HEK293 (cell line): ENCODE measurements at regions not wholly inside any gene's neighbourhood (a gene's known extent, or its start where the extent isn't known, plus 50 kb on each side); places are given as distances from the start of the nearest gene placed in this dataset.
"Not testable (repeated sequence)": the region's sequence is repeated elsewhere in the genome, so short reads cannot be mapped to it uniquely, and the experiment has no call there.

Source experiments
- CTCF ChIA-PET: fragments of 350-600 bp; formaldehyde crosslinking; extraction: SDS; loops from one replicate; lab custom pipeline; 2021; ENCODE audit warnings: antibody characterized with exemption; lab: Yijun Ruan, JAX
- POLR2A ChIA-PET: fragments of 300-600 bp; formaldehyde crosslinking; extraction: SDS; loops from one replicate; lab custom pipeline; 2020; ENCODE audit warnings: antibody characterized with exemption, inconsistent platforms; lab: Yijun Ruan, JAX
- H3K27ac ChIP-seq: fragments of 200-500 bp; sonication (Bioruptor generic); 2 replicates; pipeline ENCODE4 v1.5.1; 2014; ENCODE audit warnings: low read depth, low read length, control low read depth, inconsistent platforms; ENCODE audit errors: extremely low read depth
- H3K36me3 ChIP-seq, 2 experiments: fragments of 200-500 bp in 1 of 2; sonication (Bioruptor generic) in 1 of 2; 1 replicate in 1 of 2; 2 replicates in 1 of 2; pipeline ENCODE4 v1.5.1; 2014 to 2017; ENCODE audit warnings: inconsistent platforms in 2 of 2, low read length in 2 of 2; ENCODE audit not compliant: control insufficient read depth in 2 of 2, insufficient read depth in 1 of 2
- H3K4me1 ChIP-seq: fragments of 200-500 bp; sonication (Bioruptor generic); 2 replicates; pipeline ENCODE4 v1.5.1; 2014; ENCODE audit warnings: mild to moderate bottlenecking, low read length, inconsistent platforms; ENCODE audit not compliant: control insufficient read depth, insufficient read depth
- H3K4me3 ChIP-seq: 2 replicates; pipeline ENCODE4 v1.5.1; 2011; ENCODE audit warnings: low read depth, mild to moderate bottlenecking, control low read depth, low read length, moderate library complexity
- H3K9me3 ChIP-seq: fragments of 200-500 bp; sonication (Bioruptor generic); 2 replicates; pipeline ENCODE4 v1.5.1; 2014; ENCODE audit warnings: low read depth, low read length, inconsistent platforms; ENCODE audit not compliant: control insufficient read depth, insufficient read depth
- OVOL3 ChIP-seq: fragments of 450-650 bp; formaldehyde crosslinking; IDR thresholded peaks from 2 replicates; pipeline ENCODE4 v1.5.1; 2016; ENCODE audit warnings: missing biosample characterization, missing genetic modification characterization
- TRIM28 ChIP-seq: IDR thresholded peaks from 2 replicates; pipeline ENCODE4 v1.6.1; 2011; ENCODE audit warnings: low read length, control low read depth, borderline replicate concordance
- ZBTB48 ChIP-seq: fragments of 450-650 bp; formaldehyde crosslinking; IDR thresholded peaks from 2 replicates; pipeline ENCODE4 v1.5.1; 2016; ENCODE audit warnings: missing biosample characterization, missing genetic modification characterization
- ZBTB7A ChIP-seq: fragments of 450-650 bp; formaldehyde crosslinking; IDR thresholded peaks from 2 replicates; pipeline ENCODE4 v1.5.1; 2016; ENCODE audit warnings: low read depth, missing biosample characterization, missing genetic modification characterization
- ZNF138 ChIP-seq: fragments of 450-650 bp; formaldehyde crosslinking; IDR thresholded peaks from 2 replicates; pipeline ENCODE4 v1.5.1; 2016; ENCODE audit warnings: missing biosample characterization, missing genetic modification characterization, borderline replicate concordance
- ZNF169 ChIP-seq: fragments of 450-650 bp; formaldehyde crosslinking; IDR thresholded peaks from 2 replicates; pipeline ENCODE4 v1.5.1; 2016; ENCODE audit warnings: missing biosample characterization, missing genetic modification characterization
- ZNF184 ChIP-seq: fragments of 450-650 bp; IDR thresholded peaks from 2 replicates; pipeline ENCODE4 v1.5.1; 2018; ENCODE audit warnings: missing biosample characterization, mild to moderate bottlenecking, missing genetic modification characterization
- ZNF223 ChIP-seq: fragments of 450-650 bp; formaldehyde crosslinking; IDR thresholded peaks from 2 replicates; pipeline ENCODE4 v1.5.1; 2016; ENCODE audit warnings: missing biosample characterization, missing genetic modification characterization
- ZNF433 ChIP-seq: fragments of 450-650 bp; formaldehyde crosslinking; IDR thresholded peaks from 2 replicates; pipeline ENCODE4 v1.5.1; 2016; ENCODE audit warnings: missing biosample characterization, missing genetic modification characterization, low read depth
- ZNF529 ChIP-seq: fragments of 450-650 bp; formaldehyde crosslinking; IDR thresholded peaks from 2 replicates; pipeline ENCODE4 v1.5.1; 2017; ENCODE audit warnings: missing genetic modification characterization, missing biosample characterization; ENCODE audit not compliant: insufficient replicate concordance
- ZNF561 ChIP-seq: fragments of 450-650 bp; IDR thresholded peaks from 2 replicates; pipeline ENCODE4 v1.5.1; 2018; ENCODE audit warnings: missing biosample characterization, missing genetic modification characterization, borderline replicate concordance
- ZNF585B ChIP-seq: fragments of 450-650 bp; formaldehyde crosslinking; IDR thresholded peaks from 2 replicates; pipeline ENCODE4 v1.5.1; 2016; ENCODE audit warnings: missing biosample characterization, missing genetic modification characterization
- ZNF596 ChIP-seq: fragments of 450-650 bp; IDR thresholded peaks from 2 replicates; pipeline ENCODE4 v1.5.0; 2018; ENCODE audit warnings: missing biosample characterization, mild to moderate bottlenecking, missing genetic modification characterization, moderate library complexity
- ZNF658 ChIP-seq: fragments of 450-650 bp; formaldehyde crosslinking; IDR thresholded peaks from 2 replicates; pipeline ENCODE4; 2016; ENCODE audit warnings: missing biosample characterization, missing genetic modification characterization
- ZNF776 ChIP-seq: fragments of 450-650 bp; formaldehyde crosslinking; IDR thresholded peaks from 2 replicates; pipeline ENCODE4 v1.5.0; 2017; ENCODE audit warnings: missing biosample characterization, missing genetic modification characterization, borderline replicate concordance
- ZSCAN30 ChIP-seq: fragments of 450-650 bp; IDR thresholded peaks from 2 replicates; pipeline ENCODE4 v1.5.1; 2018; ENCODE audit warnings: missing biosample characterization, mild to moderate bottlenecking, missing genetic modification characterization, moderate library complexity
- TF ChIP-seq, protein P1 (sequence below): fragments of 450-650 bp; formaldehyde crosslinking; conservative IDR thresholded peaks from 2 replicates; pipeline ENCODE4 v1.5.1; 2016; ENCODE audit warnings: low read depth, missing biosample characterization, missing genetic modification characterization
- TF ChIP-seq, protein P2 (sequence below): fragments of 450-650 bp; formaldehyde crosslinking; IDR thresholded peaks from 2 replicates; pipeline ENCODE4 v1.5.1; 2016; ENCODE audit warnings: missing biosample characterization, missing genetic modification characterization, borderline replicate concordance
- TF ChIP-seq, protein P3 (sequence below): fragments of 450-650 bp; formaldehyde crosslinking; IDR thresholded peaks from 2 replicates; pipeline ENCODE4 v1.5.1; 2016; ENCODE audit warnings: missing biosample characterization, missing genetic modification characterization
- TF ChIP-seq, protein P4 (sequence below): fragments of 450-650 bp; formaldehyde crosslinking; IDR thresholded peaks from 2 replicates; pipeline ENCODE4 v1.5.1; 2016; ENCODE audit warnings: missing biosample characterization, missing genetic modification characterization

DNA sequence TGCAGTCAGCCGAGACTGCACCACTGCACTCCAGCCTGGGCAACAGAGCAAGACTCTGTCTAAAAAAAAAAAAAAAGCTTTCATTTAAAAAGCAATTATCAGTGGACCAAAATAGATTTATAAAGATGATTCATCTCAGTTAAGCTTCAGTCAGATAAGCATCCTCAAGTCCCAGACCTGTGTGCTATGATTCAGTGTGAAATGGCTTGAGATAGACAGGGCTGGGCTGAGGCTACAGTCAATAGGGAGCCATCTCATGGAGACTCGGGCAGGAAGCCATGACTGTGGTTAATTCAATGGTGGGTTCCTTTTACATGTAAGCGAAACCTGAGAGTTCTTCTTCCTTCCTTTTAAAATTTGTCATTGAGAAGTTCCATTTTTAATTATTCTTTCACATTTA, 276.0 kb downstream of the TFAP2A start (continued):
- TF ChIP-seq OVOL3 (tag by site-specific recombination), result no peak
- no peak for TF ChIP-seq ZNF223 (tag by site-specific recombination)
- TF ChIP-seq ZNF561 (tag by site-specific recombination), result no peak

DNA sequence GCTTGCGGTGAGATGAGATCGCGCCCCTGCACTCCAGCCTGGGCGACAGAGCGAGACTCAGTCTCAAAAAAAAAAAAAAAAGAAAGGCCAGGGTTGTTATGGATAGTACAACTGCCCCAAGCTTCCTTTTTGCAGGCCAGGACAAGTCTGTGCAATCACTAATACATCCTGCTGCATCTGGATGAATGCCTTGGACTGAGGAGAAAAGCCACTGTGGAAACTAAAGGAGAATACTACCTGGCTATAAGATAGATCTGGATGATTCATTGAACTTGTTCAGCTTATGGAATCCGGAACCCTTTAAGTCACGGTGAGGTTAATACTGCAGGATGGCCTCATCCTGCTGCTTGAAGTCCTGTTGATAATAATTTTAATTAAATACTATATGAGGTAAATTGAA, 278.2 kb downstream of the TFAP2A start:
- ChIA-PET CTCF (no interaction called here), POLR2A (no interaction called here)
- Histone ChIP-seq H3K27ac (no peak overlapping the region), H3K9me3 (no peaks in the 10 kb centered on the region; the same call in 1 of the 2 replicates), H3K4me1 (peaks cover 15% of the 10 kb centered on the region), H3K4me3 (no peak overlapping the region), H3K36me3 (no peaks in the 10 kb centered on the region)
- no peak for TF ChIP-seq ZBTB48 (tag by site-specific recombination)
- no peak for TF ChIP-seq ZNF433 (tag by site-specific recombination)
- TF ChIP-seq, protein P1, sequence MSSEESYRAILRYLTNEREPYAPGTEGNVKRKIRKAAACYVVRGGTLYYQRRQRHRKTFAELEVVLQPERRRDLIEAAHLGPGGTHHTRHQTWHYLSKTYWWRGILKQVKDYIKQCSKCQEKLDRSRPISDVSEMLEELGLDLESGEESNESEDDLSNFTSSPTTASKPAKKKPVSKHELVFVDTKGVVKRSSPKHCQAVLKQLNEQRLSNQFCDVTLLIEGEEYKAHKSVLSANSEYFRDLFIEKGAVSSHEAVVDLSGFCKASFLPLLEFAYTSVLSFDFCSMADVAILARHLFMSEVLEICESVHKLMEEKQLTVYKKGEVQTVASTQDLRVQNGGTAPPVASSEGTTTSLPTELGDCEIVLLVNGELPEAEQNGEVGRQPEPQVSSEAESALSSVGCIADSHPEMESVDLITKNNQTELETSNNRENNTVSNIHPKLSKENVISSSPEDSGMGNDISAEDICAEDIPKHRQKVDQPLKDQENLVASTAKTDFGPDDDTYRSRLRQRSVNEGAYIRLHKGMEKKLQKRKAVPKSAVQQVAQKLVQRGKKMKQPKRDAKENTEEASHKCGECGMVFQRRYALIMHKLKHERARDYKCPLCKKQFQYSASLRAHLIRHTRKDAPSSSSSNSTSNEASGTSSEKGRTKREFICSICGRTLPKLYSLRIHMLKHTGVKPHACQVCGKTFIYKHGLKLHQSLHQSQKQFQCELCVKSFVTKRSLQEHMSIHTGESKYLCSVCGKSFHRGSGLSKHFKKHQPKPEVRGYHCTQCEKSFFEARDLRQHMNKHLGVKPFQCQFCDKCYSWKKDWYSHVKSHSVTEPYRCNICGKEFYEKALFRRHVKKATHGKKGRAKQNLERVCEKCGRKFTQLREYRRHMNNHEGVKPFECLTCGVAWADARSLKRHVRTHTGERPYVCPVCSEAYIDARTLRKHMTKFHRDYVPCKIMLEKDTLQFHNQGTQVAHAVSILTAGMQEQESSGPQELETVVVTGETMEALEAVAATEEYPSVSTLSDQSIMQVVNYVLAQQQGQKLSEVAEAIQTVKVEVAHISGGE (tag by site-specific recombination), result no peak
- TF ChIP-seq ZNF585B, result no peak

DNA sequence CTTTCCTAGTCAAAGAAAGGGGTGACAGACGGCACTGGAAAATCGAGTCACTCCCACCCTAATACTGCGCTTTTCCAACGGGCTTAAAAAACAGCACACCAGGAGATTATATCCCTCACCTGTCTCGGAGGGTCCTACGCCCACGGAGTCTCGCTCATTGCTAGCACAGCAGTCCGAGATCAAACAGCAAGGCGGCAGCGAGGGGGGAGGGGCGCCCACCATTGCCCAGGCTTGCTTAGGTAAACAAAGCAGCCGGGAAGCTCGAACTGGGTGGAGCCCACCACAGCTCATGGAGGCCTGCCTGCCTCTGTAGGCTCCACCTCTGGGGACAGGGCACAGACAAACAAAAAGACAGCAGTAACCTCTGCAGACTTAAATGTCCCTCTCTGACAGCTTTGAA, 280.7 kb downstream of the TFAP2A start:
- H3K4me1 ChIP-seq, CTCF ChIA-PET, H3K36me3 ChIP-seq, H3K4me3 ChIP-seq, POLR2A ChIA-PET, H3K9me3 ChIP-seq, H3K27ac ChIP-seq: not testable (repeated sequence)

DNA sequence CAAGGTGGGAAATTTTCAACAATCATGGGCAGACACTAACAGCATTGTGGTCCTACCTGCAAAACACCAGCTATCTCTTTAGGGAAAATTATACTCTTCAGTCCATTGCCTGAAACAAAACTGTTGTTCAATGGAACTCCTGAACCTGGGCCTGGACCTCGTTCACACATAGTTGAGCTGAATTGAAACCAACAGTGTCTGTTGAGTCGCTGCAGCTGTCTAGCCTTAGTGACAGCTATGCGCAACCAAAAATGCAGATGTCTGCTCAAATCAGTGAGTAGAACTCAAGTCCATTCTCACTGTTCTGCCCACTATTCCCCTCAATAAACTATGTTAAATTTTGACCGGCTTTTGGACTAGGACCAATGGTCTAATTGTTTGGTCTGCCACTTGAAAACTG, 286.2 kb downstream of the TFAP2A start:
- H3K4me3 ChIP-seq, result no peak overlapping the region
- ChIA-PET POLR2A (no interaction called here), CTCF (interaction anchor here (0.7 kb wide), 1 partner anchor 12 kb away, joined by 5 read pairs; no protein-coding TSS in a partner anchor)
- no peak overlapping the region for H3K27ac ChIP-seq
- no peaks in the 10 kb centered on the region; the same call in 1 of the 2 replicates for H3K9me3 ChIP-seq
- H3K36me3 ChIP-seq, result no peaks in the 10 kb centered on the region
- TF ChIP-seq ZNF596 (tag by site-specific recombination) (no peak), ZNF776 (no peak), ZNF169 (tag by site-specific recombination) (no peak), ZNF529 (no peak), ZNF433 (tag by site-specific recombination) (no peak), ZNF138 (tag by site-specific recombination) (no peak), ZBTB7A (tag by site-specific recombination) (no peak), TRIM28 (no peak), ZSCAN30 (tag by site-specific recombination) (no peak), ZNF184 (tag by site-specific recombination) (no peak), ZNF658 (tag by site-specific recombination) (no peak)
- TF ChIP-seq, protein P2, sequence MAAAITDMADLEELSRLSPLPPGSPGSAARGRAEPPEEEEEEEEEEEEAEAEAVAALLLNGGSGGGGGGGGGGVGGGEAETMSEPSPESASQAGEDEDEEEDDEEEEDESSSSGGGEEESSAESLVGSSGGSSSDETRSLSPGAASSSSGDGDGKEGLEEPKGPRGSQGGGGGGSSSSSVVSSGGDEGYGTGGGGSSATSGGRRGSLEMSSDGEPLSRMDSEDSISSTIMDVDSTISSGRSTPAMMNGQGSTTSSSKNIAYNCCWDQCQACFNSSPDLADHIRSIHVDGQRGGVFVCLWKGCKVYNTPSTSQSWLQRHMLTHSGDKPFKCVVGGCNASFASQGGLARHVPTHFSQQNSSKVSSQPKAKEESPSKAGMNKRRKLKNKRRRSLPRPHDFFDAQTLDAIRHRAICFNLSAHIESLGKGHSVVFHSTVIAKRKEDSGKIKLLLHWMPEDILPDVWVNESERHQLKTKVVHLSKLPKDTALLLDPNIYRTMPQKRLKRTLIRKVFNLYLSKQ (tag by site-specific recombination), result no peak
- TF ChIP-seq, protein P3, sequence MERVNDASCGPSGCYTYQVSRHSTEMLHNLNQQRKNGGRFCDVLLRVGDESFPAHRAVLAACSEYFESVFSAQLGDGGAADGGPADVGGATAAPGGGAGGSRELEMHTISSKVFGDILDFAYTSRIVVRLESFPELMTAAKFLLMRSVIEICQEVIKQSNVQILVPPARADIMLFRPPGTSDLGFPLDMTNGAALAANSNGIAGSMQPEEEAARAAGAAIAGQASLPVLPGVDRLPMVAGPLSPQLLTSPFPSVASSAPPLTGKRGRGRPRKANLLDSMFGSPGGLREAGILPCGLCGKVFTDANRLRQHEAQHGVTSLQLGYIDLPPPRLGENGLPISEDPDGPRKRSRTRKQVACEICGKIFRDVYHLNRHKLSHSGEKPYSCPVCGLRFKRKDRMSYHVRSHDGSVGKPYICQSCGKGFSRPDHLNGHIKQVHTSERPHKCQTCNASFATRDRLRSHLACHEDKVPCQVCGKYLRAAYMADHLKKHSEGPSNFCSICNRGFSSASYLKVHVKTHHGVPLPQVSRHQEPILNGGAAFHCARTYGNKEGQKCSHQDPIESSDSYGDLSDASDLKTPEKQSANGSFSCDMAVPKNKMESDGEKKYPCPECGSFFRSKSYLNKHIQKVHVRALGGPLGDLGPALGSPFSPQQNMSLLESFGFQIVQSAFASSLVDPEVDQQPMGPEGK (tag by site-specific recombination), result no peak
- TF ChIP-seq, protein P4, sequence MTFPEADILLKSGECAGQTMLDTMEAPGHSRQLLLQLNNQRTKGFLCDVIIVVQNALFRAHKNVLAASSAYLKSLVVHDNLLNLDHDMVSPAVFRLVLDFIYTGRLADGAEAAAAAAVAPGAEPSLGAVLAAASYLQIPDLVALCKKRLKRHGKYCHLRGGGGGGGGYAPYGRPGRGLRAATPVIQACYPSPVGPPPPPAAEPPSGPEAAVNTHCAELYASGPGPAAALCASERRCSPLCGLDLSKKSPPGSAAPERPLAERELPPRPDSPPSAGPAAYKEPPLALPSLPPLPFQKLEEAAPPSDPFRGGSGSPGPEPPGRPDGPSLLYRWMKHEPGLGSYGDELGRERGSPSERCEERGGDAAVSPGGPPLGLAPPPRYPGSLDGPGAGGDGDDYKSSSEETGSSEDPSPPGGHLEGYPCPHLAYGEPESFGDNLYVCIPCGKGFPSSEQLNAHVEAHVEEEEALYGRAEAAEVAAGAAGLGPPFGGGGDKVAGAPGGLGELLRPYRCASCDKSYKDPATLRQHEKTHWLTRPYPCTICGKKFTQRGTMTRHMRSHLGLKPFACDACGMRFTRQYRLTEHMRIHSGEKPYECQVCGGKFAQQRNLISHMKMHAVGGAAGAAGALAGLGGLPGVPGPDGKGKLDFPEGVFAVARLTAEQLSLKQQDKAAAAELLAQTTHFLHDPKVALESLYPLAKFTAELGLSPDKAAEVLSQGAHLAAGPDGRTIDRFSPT (tag by site-specific recombination), result no peak
- no peaks in the 10 kb centered on the region for H3K4me1 ChIP-seq
